Lower lobe of right lung (tissue), 2 donors: ENCODE measurements at regions not wholly inside any gene's neighbourhood (a gene's known extent, or its start where the extent isn't known, plus 50 kb on each side); places are given as distances from the start of the nearest gene placed in this dataset.

Experiments used
- ATAC-seq, 2 donors: fragments of 200-7000 bp; cut with Tn5 transposase; one replicate each; pipeline ENCODE4 v1.9.1; 2020 to 2022; ENCODE audit warnings: mild to moderate bottlenecking in 2 of 2, moderate library complexity in 2 of 2
- DNase-seq: peaks from one replicate; pipeline ENCODE4 v3.0.0-alpha.2; 2020
- H3K27ac ChIP-seq: fragments of 200-600 bp; one replicate; pipeline ENCODE4 v1.8.0; 2022
- H3K27me3 ChIP-seq: fragments of 200-600 bp; one replicate; pipeline ENCODE4 v1.8.0; 2022; ENCODE audit warnings: low read depth
- H3K36me3 ChIP-seq: fragments of 200-600 bp; one replicate; pipeline ENCODE4 v1.8.0; 2022; ENCODE audit warnings: mild to moderate bottlenecking
- H3K4me1 ChIP-seq: fragments of 200-600 bp; one replicate; pipeline ENCODE4 v1.8.0; 2022
- H3K4me3 ChIP-seq: fragments of 200-600 bp; one replicate; pipeline ENCODE4 v1.8.0; 2022; ENCODE audit warnings: mild to moderate bottlenecking
- H3K9me3 ChIP-seq: fragments of 200-600 bp; one replicate; pipeline ENCODE4 v1.8.0; 2022
- intact Hi-C: fragments of 100-400 bp; cut with DNase I; formaldehyde crosslinking; loops from one replicate; pipeline ENCODE4 v1.11.0; 2022
- TF ChIP-seq, protein P1 (sequence below): fragments of 200-600 bp; IDR thresholded peaks from one replicate; pipeline ENCODE4 v1.8.0; 2022; ENCODE audit warnings: antibody characterized with exemption, mild to moderate bottlenecking
- donor health status: DM: no; HTN: yes; CAD: no; lungs with severe emphysema.

DNA sequence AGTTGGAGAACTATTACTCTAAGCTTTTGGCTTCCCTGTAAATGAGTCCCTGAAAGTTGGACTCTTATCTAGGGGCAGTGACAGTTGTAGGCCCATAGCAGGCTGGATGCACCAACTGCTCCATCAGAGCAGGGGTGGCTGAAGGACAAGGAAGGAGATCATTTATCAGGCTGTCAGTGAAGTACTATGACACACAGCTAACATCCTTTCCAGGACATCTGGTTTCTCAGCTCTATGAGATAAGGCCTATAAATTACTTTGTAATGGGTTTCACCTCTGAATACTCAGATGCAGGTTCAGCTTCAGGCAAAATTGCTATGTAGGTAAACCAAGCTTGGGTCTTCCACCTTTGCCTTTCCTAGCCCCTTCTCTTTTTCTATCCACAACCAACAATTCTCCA, 468.5 kb downstream of the KIF16B start:
- Histone ChIP-seq H3K4me3 (no peak overlapping the region), H3K27ac (no peak overlapping the region), H3K9me3 (no peaks in the 10 kb centered on the region), H3K27me3 (no peaks in the 10 kb centered on the region), H3K4me1 (peaks cover under 1% of the 10 kb centered on the region), H3K36me3 (no peaks in the 10 kb centered on the region)
- DNase-seq, result no peak
- TF ChIP-seq, protein P1, sequence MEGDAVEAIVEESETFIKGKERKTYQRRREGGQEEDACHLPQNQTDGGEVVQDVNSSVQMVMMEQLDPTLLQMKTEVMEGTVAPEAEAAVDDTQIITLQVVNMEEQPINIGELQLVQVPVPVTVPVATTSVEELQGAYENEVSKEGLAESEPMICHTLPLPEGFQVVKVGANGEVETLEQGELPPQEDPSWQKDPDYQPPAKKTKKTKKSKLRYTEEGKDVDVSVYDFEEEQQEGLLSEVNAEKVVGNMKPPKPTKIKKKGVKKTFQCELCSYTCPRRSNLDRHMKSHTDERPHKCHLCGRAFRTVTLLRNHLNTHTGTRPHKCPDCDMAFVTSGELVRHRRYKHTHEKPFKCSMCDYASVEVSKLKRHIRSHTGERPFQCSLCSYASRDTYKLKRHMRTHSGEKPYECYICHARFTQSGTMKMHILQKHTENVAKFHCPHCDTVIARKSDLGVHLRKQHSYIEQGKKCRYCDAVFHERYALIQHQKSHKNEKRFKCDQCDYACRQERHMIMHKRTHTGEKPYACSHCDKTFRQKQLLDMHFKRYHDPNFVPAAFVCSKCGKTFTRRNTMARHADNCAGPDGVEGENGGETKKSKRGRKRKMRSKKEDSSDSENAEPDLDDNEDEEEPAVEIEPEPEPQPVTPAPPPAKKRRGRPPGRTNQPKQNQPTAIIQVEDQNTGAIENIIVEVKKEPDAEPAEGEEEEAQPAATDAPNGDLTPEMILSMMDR, result no peak
- intact Hi-C loops, result no loop called here
- ATAC-seq, result no peak
